ENCODE measurements at regions not wholly inside any gene's neighbourhood (a gene's known extent, or its start where the extent isn't known, plus 50 kb on each side); places are given as distances from the start of the nearest gene placed in this dataset.
A peak's percentile ranks its signal among the peaks of the same experiment; 100 is the strongest.

DNA sequence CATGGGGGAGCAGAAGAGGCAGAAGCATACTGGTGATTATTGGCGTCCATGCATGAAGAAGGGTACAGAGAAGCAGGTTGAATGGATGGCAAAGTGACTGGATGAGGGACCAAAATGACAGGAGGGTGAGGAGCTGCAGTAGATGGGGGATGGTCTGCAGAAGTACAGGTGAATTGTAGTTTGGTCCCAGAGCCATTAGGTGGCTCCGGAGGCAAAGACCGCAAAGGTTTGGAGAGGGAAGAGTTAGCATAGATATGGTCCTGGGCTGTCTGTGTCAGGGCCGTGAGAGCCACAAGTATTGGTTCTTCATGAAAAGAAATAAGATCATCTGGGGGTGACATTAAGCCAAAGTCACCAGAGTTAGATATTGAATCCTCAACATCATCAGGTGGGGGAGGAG is 59.0 kb upstream of the ZNF726 start:
- no peak for DNase-seq (ENCODE audit: low read depth in 2 of 2)

DNA sequence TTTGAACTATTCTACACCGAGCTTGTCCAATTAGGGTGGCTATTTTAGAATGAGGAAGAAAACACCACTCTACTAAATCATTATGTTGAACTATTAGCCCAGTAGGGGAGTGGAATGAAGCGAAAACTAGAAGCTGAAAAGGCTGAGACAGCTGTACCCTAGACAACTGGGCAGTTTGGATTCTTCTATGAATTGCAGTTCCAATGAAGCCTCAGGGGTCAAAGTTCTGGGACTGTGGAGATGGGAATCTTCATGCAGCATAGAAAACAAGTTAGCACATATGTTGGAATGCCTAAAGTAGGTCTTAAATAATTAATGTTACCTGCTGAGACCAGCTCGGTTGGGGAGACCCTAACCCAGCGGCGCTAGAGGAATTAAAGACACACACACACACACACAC is 62.7 kb upstream of the ZNF726 start:
- DNase-seq (ENCODE audit: low read depth in 2 of 2): no peak

DNA sequence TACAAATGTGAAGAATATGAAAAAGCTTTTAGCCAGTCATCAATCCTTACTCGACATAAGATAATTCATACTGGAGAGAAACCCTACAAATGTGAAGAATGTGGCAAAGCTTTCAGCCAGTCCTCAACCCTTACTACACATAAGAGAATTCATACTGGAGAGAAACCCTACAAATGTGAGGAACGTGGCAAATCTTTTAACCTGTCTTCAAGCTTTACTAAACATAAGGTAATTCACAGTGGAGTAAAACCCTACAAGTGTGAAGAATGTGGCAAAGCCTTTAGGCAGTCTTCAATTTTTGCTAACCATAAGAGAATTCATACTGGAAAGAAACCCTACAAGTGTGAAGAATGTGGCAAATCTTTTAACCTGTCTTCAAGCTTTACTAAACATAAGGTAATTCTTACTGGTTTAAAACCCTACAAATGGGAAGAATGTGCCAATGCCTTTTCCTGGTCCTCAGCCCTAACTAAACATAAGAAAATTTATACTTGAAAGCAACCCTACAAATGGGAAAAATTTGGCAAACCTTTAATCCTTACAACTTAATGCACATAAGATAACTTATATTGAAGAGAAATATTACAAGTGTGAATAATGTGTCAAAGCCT is 74.1 kb upstream of the ZNF681 start:
- no peak for DNase-seq (ENCODE audit: low read depth in 2 of 2)

DNA sequence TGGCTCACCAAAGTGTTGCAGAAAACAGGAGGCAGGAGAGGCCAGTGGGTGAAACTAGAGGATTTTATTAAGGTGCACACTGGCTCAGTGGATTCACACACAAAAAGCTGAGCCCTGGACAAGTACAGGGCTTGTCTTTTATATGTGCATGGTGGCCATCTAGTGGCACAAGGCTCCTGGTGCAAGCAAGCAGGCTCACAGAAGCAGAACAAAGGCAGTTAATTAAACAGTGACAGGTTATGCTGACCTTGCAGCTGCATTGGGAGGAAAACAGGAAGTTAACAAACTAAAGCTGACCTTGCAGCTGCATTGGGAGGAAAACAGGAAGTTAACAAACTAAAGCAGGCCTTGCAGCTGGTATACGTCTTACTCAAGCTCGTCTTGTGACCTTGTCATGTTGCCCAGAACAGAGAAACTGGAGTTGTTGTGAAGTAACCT is 65.3 kb upstream of the ZNF681 start:
- DNase-seq (ENCODE audit: low read depth in 2 of 2): no peak

DNA sequence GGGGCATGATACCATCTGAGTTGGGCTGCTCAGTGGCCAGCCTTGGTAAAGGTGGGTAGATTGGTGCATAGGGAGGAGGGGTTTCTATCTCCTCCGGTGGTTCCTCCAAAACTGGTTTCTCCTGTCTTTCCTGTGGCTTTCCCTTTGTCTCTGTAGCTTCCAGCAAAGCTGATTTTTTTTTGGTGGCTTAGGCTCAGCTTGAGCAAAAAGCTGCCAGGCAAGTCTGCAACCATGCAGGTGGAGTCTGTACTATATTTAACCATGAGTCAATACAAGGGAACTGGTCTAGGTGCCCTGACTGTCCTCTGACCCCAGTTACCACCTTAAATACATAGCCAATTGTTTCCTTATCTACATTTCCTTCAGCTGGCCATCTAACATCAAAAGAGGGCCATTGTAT is 64.0 kb upstream of the ZNF681 start:
- no peak for DNase-seq (ENCODE audit: low read depth in 2 of 2)

DNA sequence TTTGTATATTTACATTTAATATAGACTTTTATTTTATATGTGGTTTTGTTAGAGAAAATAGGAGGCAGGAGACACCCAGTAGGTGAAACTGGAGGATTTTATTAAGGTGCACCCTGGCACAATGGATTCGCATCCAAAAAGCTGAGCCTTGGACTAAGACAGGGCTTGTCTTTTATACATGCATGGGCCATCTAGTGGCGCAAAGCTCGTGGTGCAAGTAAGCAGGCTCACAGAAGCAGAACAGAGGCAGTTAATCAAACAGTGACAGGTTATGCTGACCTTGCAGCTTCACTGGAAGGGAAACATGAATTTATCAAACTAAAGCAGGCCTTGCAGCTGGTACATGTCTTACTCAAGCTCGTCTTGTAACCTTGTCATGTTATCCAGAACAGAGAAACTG is 58.8 kb upstream of the ZNF681 start:
- DNase-seq (ENCODE audit: low read depth in 2 of 2): peak; percentile 10 to 27

DNA sequence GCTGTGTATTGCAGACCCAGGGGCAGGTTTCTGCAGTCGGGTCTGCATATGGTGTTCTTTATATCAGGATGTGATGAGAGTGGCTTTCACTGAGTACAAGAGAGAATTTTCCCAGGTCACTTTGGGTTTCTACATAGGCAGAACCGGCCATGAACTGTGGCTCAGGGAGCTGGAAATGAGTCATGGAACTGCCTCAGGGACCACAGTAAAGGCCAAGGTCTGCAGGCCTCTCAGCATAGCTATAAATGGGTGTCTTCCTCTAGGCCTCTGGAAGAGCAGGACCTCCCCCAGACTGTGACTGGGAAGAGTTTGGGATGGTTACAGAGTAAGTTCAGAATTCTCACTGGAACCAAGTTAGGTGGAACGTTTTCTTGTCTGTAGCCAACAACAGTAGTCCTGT is 51.8 kb upstream of the ZNF681 start:
- no peak for DNase-seq (ENCODE audit: low read depth in 2 of 2)
